ENCODE measurements at regions not wholly inside any gene's neighbourhood (a gene's known extent, or its start where the extent isn't known, plus 50 kb on each side); places are given as distances from the start of the nearest gene placed in this dataset.

- DNase-seq (ENCODE audit: low spot score) = no peak
Observed at GRCh38 chr21:29228306-29228705, 70.4 kb upstream of the BACH1 start.

- DNase-seq (ENCODE audit: low spot score) = no peak
Observed at GRCh38 chr21:29230551-29231261, 68.0 kb upstream of the BACH1 start.

GRCh38 chr21:29231756-29232529 lies 66.8 kb upstream of the BACH1 start:
- DNase-seq (ENCODE audit: low spot score) = no peak

- no peak for DNase-seq (ENCODE audit: low spot score)
Observed at GRCh38 chr21:29232530-29233255, 66.0 kb upstream of the BACH1 start.

- peak; percentile 11 for DNase-seq (ENCODE audit: low spot score)
Observed at GRCh38 chr21:29233256-29233546, 65.5 kb upstream of the BACH1 start.

GRCh38 chr21:29233611-29234540 lies 64.8 kb upstream of the BACH1 start:
- DNase-seq (ENCODE audit: low spot score) = no peak

- DNase-seq (ENCODE audit: low spot score) = no peak
Observed at GRCh38 chr21:29235714-29236197, 63.0 kb upstream of the BACH1 start.

- DNase-seq (ENCODE audit: low spot score) = no peak
Observed at GRCh38 chr21:29236201-29236600, 62.5 kb upstream of the BACH1 start.

GRCh38 chr21:29237110-29238052 lies 61.3 kb upstream of the BACH1 start:
- DNase-seq (ENCODE audit: low spot score) = no peak

GRCh38 chr21:29238053-29238966 lies 60.4 kb upstream of the BACH1 start:
- no peak for DNase-seq (ENCODE audit: low spot score)

- DNase-seq (ENCODE audit: low spot score) = peak; percentile 25
Observed at GRCh38 chr21:29238967-29239290, 59.8 kb upstream of the BACH1 start.

GRCh38 chr21:29240136-29240535 lies 58.6 kb upstream of the BACH1 start:
- DNase-seq (ENCODE audit: low spot score) = no peak

- no peak for DNase-seq (ENCODE audit: low spot score)
Observed at GRCh38 chr21:29242201-29242600, 56.5 kb upstream of the BACH1 start.

- DNase-seq (ENCODE audit: low spot score) = no peak
Observed at GRCh38 chr21:29243188-29243587, 55.5 kb upstream of the BACH1 start.

GRCh38 chr21:29245104-29245643 lies 53.5 kb upstream of the BACH1 start:
- no peak for DNase-seq (ENCODE audit: low spot score)

GRCh38 chr21:29245863-29246262 lies 52.9 kb upstream of the BACH1 start:
- DNase-seq (ENCODE audit: low spot score) = no peak

GRCh38 chr21:29246614-29247013 lies 52.1 kb upstream of the BACH1 start:
- no peak for DNase-seq (ENCODE audit: low spot score)

GRCh38 chr21:29248124-29248523 lies 50.6 kb upstream of the BACH1 start:
- DNase-seq (ENCODE audit: low spot score) = no peak
